ENCODE measurements at regions not wholly inside any gene's neighbourhood (a gene's known extent, or its start where the extent isn't known, plus 50 kb on each side); places are given as distances from the start of the nearest gene placed in this dataset.
"Not testable (repeated sequence)": the region's sequence is repeated elsewhere in the genome, so short reads cannot be mapped to it uniquely, and the experiment has no call there.

DNA sequence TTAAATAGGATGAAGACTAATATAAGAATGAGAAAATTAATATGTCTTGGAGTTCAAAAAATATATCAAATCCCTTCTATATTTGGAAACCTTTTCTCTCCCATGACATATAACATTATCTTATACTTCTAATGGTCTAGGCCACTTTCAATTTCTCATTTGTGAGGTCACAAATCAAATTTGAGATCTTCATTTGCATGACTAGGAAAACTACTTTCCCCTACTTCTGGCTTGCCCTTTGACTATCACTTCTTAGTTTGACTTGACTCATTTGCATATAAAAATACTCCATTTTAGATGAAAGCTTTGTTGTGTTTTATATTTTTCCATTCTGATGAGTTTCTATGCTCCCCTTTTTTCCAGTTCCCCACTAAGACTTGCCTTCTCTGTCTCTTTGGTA is 598.6 kb upstream of the TBL1XR1 start:
- no peaks in the 10 kb centered on the region for H3K9me3 ChIP-seq (ENCODE audit: control insufficient read depth in 1 of 2, insufficient read depth in 1 of 2, low read length in 2 of 2)
- CTCF ChIA-PET = no interaction called here
- no peak for ATAC-seq (ENCODE audit: poor library complexity)
- no peak for DNase-seq
- H3K27ac ChIP-seq (ENCODE audit: low read depth in 1 of 2, low read length in 2 of 2) = no peak overlapping the region
- H3K4me3 ChIP-seq (ENCODE audit: low read length) = no peak overlapping the region
- TF ChIP-seq, protein P1, sequence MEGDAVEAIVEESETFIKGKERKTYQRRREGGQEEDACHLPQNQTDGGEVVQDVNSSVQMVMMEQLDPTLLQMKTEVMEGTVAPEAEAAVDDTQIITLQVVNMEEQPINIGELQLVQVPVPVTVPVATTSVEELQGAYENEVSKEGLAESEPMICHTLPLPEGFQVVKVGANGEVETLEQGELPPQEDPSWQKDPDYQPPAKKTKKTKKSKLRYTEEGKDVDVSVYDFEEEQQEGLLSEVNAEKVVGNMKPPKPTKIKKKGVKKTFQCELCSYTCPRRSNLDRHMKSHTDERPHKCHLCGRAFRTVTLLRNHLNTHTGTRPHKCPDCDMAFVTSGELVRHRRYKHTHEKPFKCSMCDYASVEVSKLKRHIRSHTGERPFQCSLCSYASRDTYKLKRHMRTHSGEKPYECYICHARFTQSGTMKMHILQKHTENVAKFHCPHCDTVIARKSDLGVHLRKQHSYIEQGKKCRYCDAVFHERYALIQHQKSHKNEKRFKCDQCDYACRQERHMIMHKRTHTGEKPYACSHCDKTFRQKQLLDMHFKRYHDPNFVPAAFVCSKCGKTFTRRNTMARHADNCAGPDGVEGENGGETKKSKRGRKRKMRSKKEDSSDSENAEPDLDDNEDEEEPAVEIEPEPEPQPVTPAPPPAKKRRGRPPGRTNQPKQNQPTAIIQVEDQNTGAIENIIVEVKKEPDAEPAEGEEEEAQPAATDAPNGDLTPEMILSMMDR (IDR thresholded peaks at IDR 0.05) = no peak
- no peaks in the 10 kb centered on the region for H3K36me3 Mint-ChIP-seq (ENCODE audit: low read depth)
- H3K27me3 Mint-ChIP-seq = no peaks in the 10 kb centered on the region
- no peaks in the 10 kb centered on the region for H3K4me1 ChIP-seq (ENCODE audit: insufficient read depth, low read length)
- no peak overlapping the region for H3K27ac Mint-ChIP-seq
- H3K9me3 Mint-ChIP-seq = no peaks in the 10 kb centered on the region
- no peaks in the 10 kb centered on the region for H3K36me3 ChIP-seq (ENCODE audit: insufficient read depth, low read length)
- no peaks in the 10 kb centered on the region for H3K27me3 ChIP-seq (ENCODE audit: control insufficient read depth in 1 of 2, insufficient read depth in 2 of 2, low read length in 2 of 2)
- intact Hi-C loops (cut with DNase I, micrococcal nuclease) = no loop called here
- H3K4me1 Mint-ChIP-seq (ENCODE audit: low read depth) = peaks cover 4% of the 10 kb centered on the region
- H3K4me3 Mint-ChIP-seq = no peak overlapping the region
- POLR2A ChIA-PET = no interaction called here

DNA sequence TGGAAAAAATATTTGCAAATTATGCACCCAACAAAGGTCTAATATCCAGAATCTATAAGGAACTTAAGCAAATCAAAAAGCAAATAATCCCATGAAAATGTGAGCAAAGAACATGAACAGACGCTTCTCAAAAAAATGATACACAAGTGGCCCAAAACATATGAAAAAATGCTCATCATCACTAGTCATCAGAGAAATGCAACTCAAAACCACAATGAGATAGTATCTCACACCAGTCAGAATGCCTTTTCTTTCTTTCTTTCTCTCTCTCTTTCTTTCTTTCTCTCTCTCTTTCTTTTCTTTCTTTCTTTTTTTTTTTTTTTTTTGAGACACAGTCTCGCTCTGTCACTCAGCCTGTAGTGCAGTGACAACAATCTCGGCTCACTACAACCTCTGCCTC is 602.9 kb upstream of the TBL1XR1 start:
- H3K27ac Mint-ChIP-seq; ATAC-seq (ENCODE audit: poor library complexity); H3K27me3 ChIP-seq (ENCODE audit: control insufficient read depth in 1 of 2, insufficient read depth in 2 of 2, low read length in 2 of 2); H3K4me3 Mint-ChIP-seq; H3K9me3 ChIP-seq (ENCODE audit: control insufficient read depth in 1 of 2, insufficient read depth in 1 of 2, low read length in 2 of 2); H3K36me3 Mint-ChIP-seq (ENCODE audit: low read depth); DNase-seq; H3K4me3 ChIP-seq (ENCODE audit: low read length); H3K4me1 ChIP-seq (ENCODE audit: insufficient read depth, low read length); H3K9me3 Mint-ChIP-seq; H3K27me3 Mint-ChIP-seq; H3K27ac ChIP-seq (ENCODE audit: low read depth in 1 of 2, low read length in 2 of 2); POLR2A ChIA-PET; H3K36me3 ChIP-seq (ENCODE audit: insufficient read depth, low read length); H3K4me1 Mint-ChIP-seq (ENCODE audit: low read depth); CTCF ChIA-PET; intact Hi-C loops (cut with DNase I, micrococcal nuclease): not testable (repeated sequence)

DNA sequence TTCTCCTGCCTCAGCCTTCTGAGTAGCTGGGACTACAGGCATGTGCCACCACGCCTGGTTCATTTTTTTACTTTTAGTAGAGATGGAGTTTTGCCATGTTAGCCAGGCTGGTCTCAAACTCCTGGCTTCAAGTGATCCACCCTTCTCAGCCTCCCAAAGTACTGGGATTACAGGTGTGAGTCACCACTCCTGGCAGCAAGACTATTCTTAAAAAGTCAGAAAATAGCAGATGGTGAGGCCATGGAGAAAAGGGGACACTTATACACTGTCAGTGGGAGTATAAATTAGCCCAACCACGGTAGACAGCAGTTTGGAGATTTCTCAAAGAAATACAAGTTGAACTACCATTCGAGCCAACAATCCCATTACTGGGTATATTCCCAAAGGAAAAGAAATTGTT is 603.3 kb upstream of the TBL1XR1 start:
- Histone ChIP-seq H3K27ac (ENCODE audit: low read depth in 1 of 2, low read length in 2 of 2) (no peak overlapping the region), H3K4me1 (ENCODE audit: insufficient read depth, low read length) (no peaks in the 10 kb centered on the region), H3K36me3 (ENCODE audit: insufficient read depth, low read length) (no peaks in the 10 kb centered on the region), H3K27me3 (ENCODE audit: control insufficient read depth in 1 of 2, insufficient read depth in 2 of 2, low read length in 2 of 2) (no peaks in the 10 kb centered on the region), H3K4me3 (ENCODE audit: low read length) (no peak overlapping the region), H3K9me3 (ENCODE audit: control insufficient read depth in 1 of 2, insufficient read depth in 1 of 2, low read length in 2 of 2) (no peaks in the 10 kb centered on the region)
- Mint-ChIP-seq H3K4me1 (ENCODE audit: low read depth) (peaks cover 4% of the 10 kb centered on the region), H3K27me3 (no peaks in the 10 kb centered on the region), H3K36me3 (ENCODE audit: low read depth) (no peaks in the 10 kb centered on the region), H3K9me3 (no peaks in the 10 kb centered on the region), H3K27ac (no peak overlapping the region), H3K4me3 (no peak overlapping the region)
- DNase-seq (no peak), ATAC-seq (ENCODE audit: poor library complexity) (no peak)
- CTCF ChIA-PET = no interaction called here
- intact Hi-C loops (cut with DNase I, micrococcal nuclease) = no loop called here
- TF ChIP-seq, protein P1 (IDR thresholded peaks at IDR 0.05) = no peak
- POLR2A ChIA-PET = no interaction called here

DNA sequence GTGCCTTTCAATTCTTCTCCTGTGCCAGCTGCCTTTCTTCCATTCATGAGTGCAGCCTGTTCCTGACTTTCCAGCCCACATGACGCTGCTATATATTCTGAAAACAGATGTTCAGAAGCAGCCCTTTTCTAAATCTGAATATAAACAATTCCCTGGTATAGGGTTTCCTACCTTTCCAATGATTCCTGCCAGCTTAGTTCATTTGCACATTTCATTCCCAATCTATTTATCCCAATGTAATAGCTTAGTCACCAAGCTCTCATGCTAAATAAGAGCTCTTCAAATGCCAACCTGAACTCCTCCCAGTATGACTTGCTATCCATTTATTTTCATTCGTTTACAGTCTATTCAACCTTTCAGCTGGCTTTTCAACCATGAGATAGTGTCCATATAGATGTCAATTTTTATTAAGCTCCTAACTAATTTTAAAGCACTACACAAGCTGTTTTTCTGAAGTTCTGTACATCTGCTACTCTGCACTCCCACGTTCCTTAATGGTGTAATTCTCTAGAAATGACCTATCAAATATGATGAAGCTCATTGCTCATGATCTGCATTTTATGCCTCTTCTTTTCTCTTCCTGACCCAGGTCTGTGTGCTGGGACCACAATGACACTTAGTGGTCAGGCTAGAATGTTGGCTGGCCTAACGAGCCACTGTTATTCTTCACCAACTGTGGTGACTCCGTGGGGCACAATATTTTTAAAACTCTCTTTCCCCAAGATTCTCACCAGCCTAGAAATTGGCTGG is 605.0 kb upstream of the TBL1XR1 start:
- Mint-ChIP-seq H3K4me3 (no peak overlapping the region), H3K27ac (no peak overlapping the region), H3K9me3 (no peaks in the 10 kb centered on the region), H3K36me3 (ENCODE audit: low read depth) (no peaks in the 10 kb centered on the region), H3K27me3 (no peaks in the 10 kb centered on the region), H3K4me1 (ENCODE audit: low read depth) (peaks cover 4% of the 10 kb centered on the region)
- Histone ChIP-seq H3K27me3 (ENCODE audit: control insufficient read depth in 1 of 2, insufficient read depth in 2 of 2, low read length in 2 of 2) (no peaks in the 10 kb centered on the region), H3K4me3 (ENCODE audit: low read length) (no peak overlapping the region), H3K27ac (ENCODE audit: low read depth in 1 of 2, low read length in 2 of 2) (no peak overlapping the region), H3K4me1 (ENCODE audit: insufficient read depth, low read length) (no peaks in the 10 kb centered on the region), H3K9me3 (ENCODE audit: control insufficient read depth in 1 of 2, insufficient read depth in 1 of 2, low read length in 2 of 2) (no peaks in the 10 kb centered on the region), H3K36me3 (ENCODE audit: insufficient read depth, low read length) (no peaks in the 10 kb centered on the region)
- no peak for ATAC-seq (ENCODE audit: poor library complexity)
- ChIA-PET POLR2A (no interaction called here), CTCF (interaction anchor here (0.6 kb wide), 1 partner anchor 125 kb away, joined by 3 read pairs; no protein-coding TSS in a partner anchor)
- TF ChIP-seq, protein P1 (IDR thresholded peaks at IDR 0.05) = no peak
- no peak for DNase-seq
- intact Hi-C loops (cut with DNase I, micrococcal nuclease) = no loop called here
